Stimulated activated naive CD8-positive, alpha-beta T cell treated with anti-CD3 and anti-CD28 coated beads, Interleukin-15, Interleukin-2, amounts not matched to agents 100 ng/mL and 50 ng/mL, for 24 hours (primary cell): ENCODE measurements at regions not wholly inside any gene's neighbourhood (a gene's known extent, or its start where the extent isn't known, plus 50 kb on each side); places are given as distances from the start of the nearest gene placed in this dataset.
A peak's percentile ranks its signal among the peaks of the same experiment; 100 is the strongest.

ENCODE experiments used
- H3K27ac Mint-ChIP-seq: one replicate; pipeline ENCODE4 v1.8.0; 2021; ENCODE audit warnings: mild to moderate bottlenecking, mixed read lengths
- H3K27me3 Mint-ChIP-seq: one replicate; pipeline ENCODE4 v1.8.0; 2021; ENCODE audit warnings: mixed read lengths
- H3K36me3 Mint-ChIP-seq: one replicate; pipeline ENCODE4 v1.8.0; 2021; ENCODE audit warnings: low read depth, mixed read lengths
- H3K4me1 Mint-ChIP-seq: one replicate; pipeline ENCODE4 v1.8.0; 2021; ENCODE audit warnings: low read depth, mixed read lengths
- H3K4me3 Mint-ChIP-seq: one replicate; pipeline ENCODE4 v1.8.0; 2021; ENCODE audit warnings: mild to moderate bottlenecking, mixed read lengths
- H3K9me3 Mint-ChIP-seq: one replicate; pipeline ENCODE4 v1.8.0; 2021; ENCODE audit warnings: mixed read lengths

- H3K4me3 Mint-ChIP-seq: peak overlapping the region; percentile 26
- H3K9me3 Mint-ChIP-seq: peaks cover 10% of the 10 kb centered on the region
- peaks cover 39% of the 10 kb centered on the region for H3K4me1 Mint-ChIP-seq
These were observed 195.4 kb upstream of the ADARB2 start for GRCh38 chr10:1932692-1933094.

DNA sequence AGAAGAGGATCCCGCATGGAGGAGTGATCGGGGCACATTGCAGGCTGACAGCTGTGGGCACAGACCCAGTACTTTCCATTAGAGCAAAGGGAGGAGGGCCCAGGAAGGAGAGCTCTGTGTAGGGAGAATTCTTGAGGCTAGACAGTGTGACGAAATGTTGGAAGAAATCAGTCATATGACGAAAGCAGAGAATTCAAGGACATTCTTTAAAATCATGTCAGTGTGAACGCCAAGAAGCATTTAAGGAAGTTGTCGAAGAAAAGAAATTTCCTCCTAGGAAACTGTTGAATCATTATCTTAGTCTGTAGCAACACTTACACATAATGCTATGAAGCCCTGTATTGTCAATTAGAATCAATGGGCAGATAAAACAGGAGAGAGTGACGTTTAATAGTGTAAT lies 191.3 kb upstream of the ADARB2 start:
- peaks cover 18% of the 10 kb centered on the region for H3K9me3 Mint-ChIP-seq

More at GRCh38 chr10:1932692-1933094, 195.4 kb upstream of the ADARB2 start:
- Mint-ChIP-seq H3K36me3 (no peaks in the 10 kb centered on the region), H3K27ac (no peak overlapping the region), H3K27me3 (no peaks in the 10 kb centered on the region)

DNA sequence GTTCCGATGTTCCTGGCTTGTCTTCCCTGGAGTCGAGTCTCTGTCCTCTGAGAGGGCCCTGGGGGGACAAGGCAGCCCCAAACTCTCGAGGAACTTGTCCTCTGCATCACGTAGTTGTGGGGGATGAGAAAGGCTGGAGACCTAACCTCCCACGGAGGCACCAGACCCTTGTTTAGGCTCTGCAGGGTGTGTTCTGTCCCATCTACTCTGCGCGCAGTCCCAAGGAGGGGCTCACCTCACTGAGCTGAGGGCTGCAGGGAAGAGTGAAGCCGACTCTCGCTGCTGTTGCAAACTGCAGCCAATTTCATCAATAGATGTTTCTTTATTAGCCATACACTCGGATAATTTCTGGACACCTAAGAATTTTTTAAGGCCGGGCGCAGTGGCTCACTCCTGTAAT lies 186.7 kb upstream of the ADARB2 start:
- Mint-ChIP-seq H3K9me3 (peaks cover 18% of the 10 kb centered on the region), H3K27ac (no peak overlapping the region), H3K27me3 (no peaks in the 10 kb centered on the region), H3K36me3 (no peaks in the 10 kb centered on the region), H3K4me3 (no peak overlapping the region), H3K4me1 (peaks cover 25% of the 10 kb centered on the region)

More for the DNA sequence above, 191.3 kb upstream of the ADARB2 start:
- Mint-ChIP-seq H3K27me3 (no peaks in the 10 kb centered on the region), H3K4me1 (peaks cover 22% of the 10 kb centered on the region), H3K36me3 (no peaks in the 10 kb centered on the region), H3K4me3 (no peak overlapping the region), H3K27ac (peak overlapping the region; percentile 11)

DNA sequence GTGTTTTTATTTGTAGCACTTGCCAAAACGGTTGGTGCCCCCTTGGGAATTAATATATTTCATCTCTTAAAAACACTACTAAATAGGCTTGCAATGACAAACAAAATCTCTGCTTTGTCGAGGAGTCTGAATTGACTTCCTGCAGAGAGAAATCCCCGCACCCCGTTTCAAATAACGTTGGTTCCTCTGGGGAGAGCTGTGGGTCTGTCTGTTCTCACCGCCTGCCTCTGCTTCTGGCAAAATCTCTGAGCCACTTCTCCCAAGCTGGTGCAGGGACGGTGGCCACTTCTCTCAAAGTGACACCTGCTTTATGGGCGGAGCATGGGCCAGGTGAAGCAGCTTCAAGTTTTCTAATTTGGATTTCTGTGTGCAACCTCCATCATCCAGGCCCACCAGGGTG lies 186.3 kb upstream of the ADARB2 start:
- Mint-ChIP-seq H3K4me1 (peaks cover 21% of the 10 kb centered on the region), H3K9me3 (peaks cover 16% of the 10 kb centered on the region), H3K4me3 (no peak overlapping the region), H3K27me3 (no peaks in the 10 kb centered on the region), H3K36me3 (no peaks in the 10 kb centered on the region), H3K27ac (no peak overlapping the region)

GRCh38 chr10:1920941-1921340 lies 183.6 kb upstream of the ADARB2 start:
- peaks cover 20% of the 10 kb centered on the region for H3K4me1 Mint-ChIP-seq
- no peak overlapping the region for H3K27ac Mint-ChIP-seq
- H3K9me3 Mint-ChIP-seq: peaks cover 10% of the 10 kb centered on the region
- H3K27me3 Mint-ChIP-seq: no peaks in the 10 kb centered on the region
- H3K36me3 Mint-ChIP-seq: no peaks in the 10 kb centered on the region
- H3K4me3 Mint-ChIP-seq: no peak overlapping the region

GRCh38 chr10:1920127-1920526 lies 182.8 kb upstream of the ADARB2 start:
- H3K9me3 Mint-ChIP-seq: peaks cover 10% of the 10 kb centered on the region
- H3K36me3 Mint-ChIP-seq: no peaks in the 10 kb centered on the region
- H3K27me3 Mint-ChIP-seq: no peaks in the 10 kb centered on the region

DNA sequence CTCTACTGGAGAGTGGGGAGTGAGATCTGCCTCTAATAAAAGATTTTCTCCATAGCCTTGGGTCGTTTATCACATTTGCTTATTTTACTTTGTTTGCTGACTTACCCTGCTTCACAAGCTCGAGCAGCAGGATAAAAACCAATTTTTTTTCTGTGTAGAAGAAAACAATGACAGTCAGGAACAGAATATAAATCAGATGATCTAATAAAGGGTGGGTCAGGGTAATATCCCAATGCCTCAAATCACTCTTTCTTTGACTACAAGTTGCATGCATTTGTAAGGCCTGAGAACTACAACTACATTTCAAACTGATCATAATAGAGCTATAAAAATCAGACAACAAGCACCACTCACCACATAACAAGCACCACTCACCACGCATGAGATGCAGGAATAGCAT lies 174.4 kb upstream of the ADARB2 start:
- Mint-ChIP-seq H3K4me3 (no peak overlapping the region), H3K36me3 (no peaks in the 10 kb centered on the region)

More at GRCh38 chr10:1920127-1920526, 182.8 kb upstream of the ADARB2 start:
- H3K4me3 Mint-ChIP-seq: no peak overlapping the region
- peaks cover 20% of the 10 kb centered on the region for H3K4me1 Mint-ChIP-seq
- H3K27ac Mint-ChIP-seq: no peak overlapping the region

DNA sequence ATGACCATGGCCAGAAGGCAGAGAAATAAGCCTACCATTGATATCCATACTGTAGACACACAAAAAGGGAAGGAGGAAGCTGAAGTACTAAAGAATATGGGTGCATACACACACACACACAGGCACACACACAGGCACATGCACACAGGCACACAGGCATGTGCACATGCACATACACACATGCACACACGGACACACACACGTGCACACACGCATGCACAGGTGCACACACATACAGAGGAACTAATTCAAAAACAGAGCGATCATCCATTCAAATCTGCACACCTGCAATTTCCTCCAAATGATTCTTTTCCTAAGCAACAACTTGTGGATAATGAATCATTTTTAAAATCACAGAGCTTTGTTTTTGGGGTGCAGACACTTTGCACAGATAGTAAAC lies 166.7 kb upstream of the ADARB2 start:
- H3K36me3 Mint-ChIP-seq: no peaks in the 10 kb centered on the region
- no peak overlapping the region for H3K4me3 Mint-ChIP-seq
- H3K27ac Mint-ChIP-seq: no peak overlapping the region
- H3K9me3 Mint-ChIP-seq: no peaks in the 10 kb centered on the region
- no peaks in the 10 kb centered on the region for H3K27me3 Mint-ChIP-seq
- no peaks in the 10 kb centered on the region for H3K4me1 Mint-ChIP-seq

More for the DNA sequence above, 174.4 kb upstream of the ADARB2 start:
- no peak overlapping the region for H3K27ac Mint-ChIP-seq
- no peaks in the 10 kb centered on the region for H3K27me3 Mint-ChIP-seq
- no peaks in the 10 kb centered on the region for H3K4me1 Mint-ChIP-seq
- H3K9me3 Mint-ChIP-seq: peaks cover 3% of the 10 kb centered on the region

DNA sequence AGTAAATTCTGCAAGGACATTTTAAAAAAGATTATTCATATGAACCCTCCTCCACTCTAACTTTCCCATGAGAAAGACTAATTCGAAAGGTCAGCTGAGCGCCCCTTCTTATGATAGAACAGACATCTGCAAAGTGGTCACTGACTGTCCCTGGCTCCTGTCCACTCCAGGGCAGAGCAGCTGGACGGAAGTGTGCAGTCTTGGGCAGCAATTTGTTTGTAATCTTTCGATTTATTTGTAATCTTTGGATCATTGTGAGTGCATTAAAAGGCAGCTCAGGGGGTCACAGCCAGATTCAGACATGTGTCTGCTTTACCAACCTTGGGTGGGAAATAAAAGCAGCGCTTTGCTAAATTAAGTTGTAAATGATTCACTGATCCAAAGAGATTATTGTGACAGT lies 158.8 kb upstream of the ADARB2 start:
- H3K4me3 Mint-ChIP-seq: no peak overlapping the region
- peaks cover 11% of the 10 kb centered on the region for H3K4me1 Mint-ChIP-seq
- no peak overlapping the region for H3K27ac Mint-ChIP-seq
- H3K27me3 Mint-ChIP-seq: no peaks in the 10 kb centered on the region
- H3K36me3 Mint-ChIP-seq: no peaks in the 10 kb centered on the region
- H3K9me3 Mint-ChIP-seq: peaks cover 3% of the 10 kb centered on the region

GRCh38 chr10:1895691-1896090 lies 158.4 kb upstream of the ADARB2 start:
- H3K36me3 Mint-ChIP-seq: no peaks in the 10 kb centered on the region
- H3K27ac Mint-ChIP-seq: no peak overlapping the region
- no peaks in the 10 kb centered on the region for H3K27me3 Mint-ChIP-seq
- H3K4me3 Mint-ChIP-seq: no peak overlapping the region
- H3K4me1 Mint-ChIP-seq: peaks cover 11% of the 10 kb centered on the region
- peaks cover 3% of the 10 kb centered on the region for H3K9me3 Mint-ChIP-seq

GRCh38 chr10:1894912-1895311 lies 157.6 kb upstream of the ADARB2 start:
- H3K27ac Mint-ChIP-seq: no peak overlapping the region
- H3K9me3 Mint-ChIP-seq: peaks cover 3% of the 10 kb centered on the region
- no peaks in the 10 kb centered on the region for H3K27me3 Mint-ChIP-seq
- no peak overlapping the region for H3K4me3 Mint-ChIP-seq
- H3K36me3 Mint-ChIP-seq: no peaks in the 10 kb centered on the region
- peaks cover 11% of the 10 kb centered on the region for H3K4me1 Mint-ChIP-seq

DNA sequence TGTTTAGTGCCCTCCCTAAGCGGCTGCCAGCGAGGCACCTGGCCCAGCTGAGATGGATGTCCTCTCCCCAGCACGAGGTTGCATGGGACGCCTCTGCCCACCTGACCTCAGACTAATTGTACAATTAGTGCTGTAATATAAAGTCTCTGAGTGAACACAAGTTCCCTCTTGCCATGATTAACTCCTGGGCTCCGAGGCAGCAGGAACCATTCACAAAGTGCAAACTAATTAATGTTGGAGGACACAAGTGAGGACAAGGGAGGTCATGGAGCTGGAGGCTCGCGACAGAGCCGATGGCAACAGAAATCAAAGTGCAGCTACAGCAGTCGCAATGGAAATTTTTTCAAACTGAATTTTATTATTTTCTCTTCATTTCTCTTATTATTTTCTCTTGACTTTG lies 156.6 kb upstream of the ADARB2 start:
- Mint-ChIP-seq H3K9me3 (peaks cover 3% of the 10 kb centered on the region), H3K27me3 (no peaks in the 10 kb centered on the region), H3K4me3 (no peak overlapping the region), H3K4me1 (peaks cover 11% of the 10 kb centered on the region), H3K27ac (no peak overlapping the region), H3K36me3 (no peaks in the 10 kb centered on the region)

- Mint-ChIP-seq H3K27me3 (no peaks in the 10 kb centered on the region), H3K36me3 (no peaks in the 10 kb centered on the region), H3K4me3 (no peak overlapping the region), H3K9me3 (peaks cover 3% of the 10 kb centered on the region), H3K27ac (no peak overlapping the region), H3K4me1 (no peaks in the 10 kb centered on the region)
These were observed 148.7 kb upstream of the ADARB2 start for GRCh38 chr10:1886039-1886438.

DNA sequence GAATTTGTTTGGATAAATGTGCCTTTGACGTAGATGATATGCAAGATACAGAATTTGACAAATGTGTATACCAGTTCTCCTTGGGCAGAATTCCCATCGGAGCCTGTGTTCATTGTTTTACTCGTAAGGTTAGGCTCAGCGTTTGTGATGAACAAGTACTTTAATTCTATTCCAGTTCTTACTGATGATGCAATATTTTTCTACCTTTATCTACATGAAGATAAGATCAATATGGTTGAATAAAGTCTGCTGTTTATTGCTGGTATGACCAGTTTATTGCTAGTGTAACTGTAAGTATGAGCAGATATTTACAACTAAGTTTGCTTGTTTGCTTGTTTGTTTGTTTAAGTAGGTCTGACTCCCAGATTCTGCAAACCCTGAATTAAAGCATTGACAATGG lies 145.4 kb upstream of the ADARB2 start:
- H3K27ac Mint-ChIP-seq: no peak overlapping the region
- peaks cover 3% of the 10 kb centered on the region for H3K9me3 Mint-ChIP-seq
- no peak overlapping the region for H3K4me3 Mint-ChIP-seq
- no peaks in the 10 kb centered on the region for H3K36me3 Mint-ChIP-seq
- H3K27me3 Mint-ChIP-seq: no peaks in the 10 kb centered on the region
- H3K4me1 Mint-ChIP-seq: no peaks in the 10 kb centered on the region

DNA sequence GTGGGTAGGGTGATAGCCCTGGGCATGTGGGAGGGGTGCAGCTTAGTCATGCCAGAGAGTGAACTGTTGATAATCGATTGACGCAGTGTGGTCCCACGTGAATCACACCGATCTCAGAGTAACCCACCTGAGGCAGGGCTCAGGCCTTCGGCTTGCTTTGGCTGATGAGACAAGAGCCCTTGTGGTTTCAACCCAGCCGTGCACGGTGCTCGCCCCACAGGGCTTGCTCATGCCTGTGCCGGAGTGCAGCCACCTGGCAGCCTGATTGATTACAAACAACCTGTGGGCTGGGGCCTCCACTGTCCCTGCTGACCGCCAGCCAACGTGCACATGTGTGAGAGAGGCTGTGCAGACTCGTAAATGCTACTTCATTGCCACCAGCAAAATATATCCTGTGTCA lies 144.9 kb upstream of the ADARB2 start:
- no peaks in the 10 kb centered on the region for H3K27me3 Mint-ChIP-seq
- no peaks in the 10 kb centered on the region for H3K36me3 Mint-ChIP-seq
- H3K9me3 Mint-ChIP-seq: peaks cover 3% of the 10 kb centered on the region
- no peaks in the 10 kb centered on the region for H3K4me1 Mint-ChIP-seq
- H3K27ac Mint-ChIP-seq: no peak overlapping the region
- no peak overlapping the region for H3K4me3 Mint-ChIP-seq

DNA sequence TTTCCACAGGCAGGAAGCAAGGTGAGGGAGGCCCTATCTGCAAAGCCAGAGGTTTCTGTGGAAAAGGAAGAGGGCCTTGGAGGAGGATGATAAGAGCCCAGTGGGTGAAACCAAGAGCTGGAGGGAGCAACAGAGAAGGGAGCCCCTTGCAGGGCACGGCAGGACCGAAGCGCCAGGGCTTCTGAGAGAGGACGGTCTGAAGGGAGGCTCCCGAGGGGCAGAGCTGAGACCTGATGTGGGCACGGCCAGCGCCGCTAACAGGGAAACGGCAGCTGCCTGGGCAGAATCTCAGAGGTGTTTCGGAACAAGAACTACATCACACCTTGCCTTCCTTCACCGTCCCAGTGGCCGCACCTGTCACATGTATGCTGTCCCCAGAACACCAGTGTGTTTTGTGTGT lies 144.3 kb upstream of the ADARB2 start:
- Mint-ChIP-seq H3K9me3 (peaks cover 3% of the 10 kb centered on the region), H3K27ac (no peak overlapping the region), H3K4me1 (no peaks in the 10 kb centered on the region), H3K36me3 (no peaks in the 10 kb centered on the region), H3K4me3 (no peak overlapping the region), H3K27me3 (no peaks in the 10 kb centered on the region)
